ENCODE measurements at regions not wholly inside any gene's neighbourhood (a gene's known extent, or its start where the extent isn't known, plus 50 kb on each side); places are given as distances from the start of the nearest gene placed in this dataset.

- H3K27me3 ChIP-seq (ENCODE audit: control insufficient read depth in 3 of 3, insufficient read depth in 3 of 3, low read length in 2 of 3): no peaks in the 10 kb centered on the region
- no peak overlapping the region for H3K27ac ChIP-seq (ENCODE audit: low read depth in 1 of 2, low read length in 1 of 2)
- ATAC-seq (ENCODE audit: insufficient read depth, low FRiP score): no peak
- H3K36me3 ChIP-seq (ENCODE audit: control insufficient read depth in 4 of 4, insufficient read depth in 4 of 4, low read length in 4 of 4): no peaks in the 10 kb centered on the region
- H3K9ac ChIP-seq (ENCODE audit: insufficient read depth in 1 of 2, low read length in 2 of 2): no peak overlapping the region
- no peaks in the 10 kb centered on the region for H3K4me1 ChIP-seq (ENCODE audit: control insufficient read depth in 5 of 5, insufficient read depth in 5 of 5, low read length in 5 of 5)
- DNase-seq: no peak
- no peak overlapping the region for H3K4me3 ChIP-seq
- WGBS, 2 donors: 65 to 74% methylated on average over 4 of the region's 4 CpGs
- TF ChIP-seq CTCF (IDR thresholded peaks at IDR 0.05; ENCODE audit: control extremely low read depth, extremely low read depth): no peak
- H3K9me3 ChIP-seq (ENCODE audit: control insufficient read depth in 4 of 4, insufficient read depth in 3 of 4, low read length in 3 of 4): no peaks in the 10 kb centered on the region
These were observed 921.2 kb upstream of the LRRTM1 start for GRCh38 chr2:81225756-81226155.

GRCh38 chr2:81213598-81213997 lies 909.0 kb upstream of the LRRTM1 start:
- 70 to 84% methylated on average over 2 of the region's 2 CpGs for WGBS, 2 donors
- H3K27ac ChIP-seq (ENCODE audit: low read depth in 1 of 2, low read length in 1 of 2): no peak overlapping the region
- no peak overlapping the region for H3K4me3 ChIP-seq
- no peaks in the 10 kb centered on the region for H3K36me3 ChIP-seq (ENCODE audit: control insufficient read depth in 4 of 4, insufficient read depth in 4 of 4, low read length in 4 of 4)
- no peak overlapping the region for H3K9ac ChIP-seq (ENCODE audit: insufficient read depth in 1 of 2, low read length in 2 of 2)
- DNase-seq (no peak), ATAC-seq (ENCODE audit: insufficient read depth, low FRiP score) (no peak)
- no peak for TF ChIP-seq CTCF (IDR thresholded peaks at IDR 0.05; ENCODE audit: control extremely low read depth, extremely low read depth)
- H3K27me3 ChIP-seq (ENCODE audit: control insufficient read depth in 3 of 3, insufficient read depth in 3 of 3, low read length in 2 of 3): no peaks in the 10 kb centered on the region
- no peaks in the 10 kb centered on the region for H3K4me1 ChIP-seq (ENCODE audit: control insufficient read depth in 5 of 5, insufficient read depth in 5 of 5, low read length in 5 of 5)
- no peaks in the 10 kb centered on the region for H3K9me3 ChIP-seq (ENCODE audit: control insufficient read depth in 4 of 4, insufficient read depth in 3 of 4, low read length in 3 of 4)

GRCh38 chr2:81206216-81206615 lies 901.7 kb upstream of the LRRTM1 start:
- TF ChIP-seq CTCF (IDR thresholded peaks at IDR 0.05; ENCODE audit: control extremely low read depth, extremely low read depth): no peak
- H3K9ac ChIP-seq (ENCODE audit: insufficient read depth in 1 of 2, low read length in 2 of 2): no peak overlapping the region
- H3K27ac ChIP-seq (ENCODE audit: low read depth in 1 of 2, low read length in 1 of 2): no peak overlapping the region
- WGBS, 2 donors: 60 to 68% methylated on average over 5 of the region's 5 CpGs
- H3K9me3 ChIP-seq (ENCODE audit: control insufficient read depth in 4 of 4, insufficient read depth in 3 of 4, low read length in 3 of 4): peaks cover 0 to 2% (median 0%) of the 10 kb centered on the region in 4 donors
- no peaks in the 10 kb centered on the region for H3K27me3 ChIP-seq (ENCODE audit: control insufficient read depth in 3 of 3, insufficient read depth in 3 of 3, low read length in 2 of 3)
- no peaks in the 10 kb centered on the region for H3K36me3 ChIP-seq (ENCODE audit: control insufficient read depth in 4 of 4, insufficient read depth in 4 of 4, low read length in 4 of 4)
- DNase-seq (no peak), ATAC-seq (ENCODE audit: insufficient read depth, low FRiP score) (no peak)
- no peaks in the 10 kb centered on the region for H3K4me1 ChIP-seq (ENCODE audit: control insufficient read depth in 5 of 5, insufficient read depth in 5 of 5, low read length in 5 of 5)
- H3K4me3 ChIP-seq: no peak overlapping the region

- DNase-seq (no peak), ATAC-seq (ENCODE audit: insufficient read depth, low FRiP score) (no peak)
- WGBS, 2 donors: 94 to 97% methylated on average over 30 of the region's 30 CpGs
- Histone ChIP-seq H3K27me3 (ENCODE audit: control insufficient read depth in 3 of 3, insufficient read depth in 3 of 3, low read length in 2 of 3) (no peaks in the 10 kb centered on the region), H3K4me1 (ENCODE audit: control insufficient read depth in 5 of 5, insufficient read depth in 5 of 5, low read length in 5 of 5) (no peaks in the 10 kb centered on the region), H3K27ac (ENCODE audit: low read depth in 1 of 2, low read length in 1 of 2) (no peak overlapping the region), H3K9me3 (ENCODE audit: control insufficient read depth in 4 of 4, insufficient read depth in 3 of 4, low read length in 3 of 4) (peaks cover 0 to 19% (median 0%) of the 10 kb centered on the region in 4 donors), H3K4me3 (no peak overlapping the region), H3K9ac (ENCODE audit: insufficient read depth in 1 of 2, low read length in 2 of 2) (no peak overlapping the region), H3K36me3 (ENCODE audit: control insufficient read depth in 4 of 4, insufficient read depth in 4 of 4, low read length in 4 of 4) (no peaks in the 10 kb centered on the region)
- no peak for TF ChIP-seq CTCF (IDR thresholded peaks at IDR 0.05; ENCODE audit: control extremely low read depth, extremely low read depth)
These were observed 892.5 kb upstream of the LRRTM1 start for GRCh38 chr2:81196933-81197628.
